VCaP (cell line): ENCODE measurements at regions not wholly inside any gene's neighbourhood (a gene's known extent, or its start where the extent isn't known, plus 50 kb on each side); places are given as distances from the start of the nearest gene placed in this dataset.

Source experiments
- H3K27ac ChIP-seq: fragments of 450-650 bp; 2 replicates; pipeline ENCODE4 v1.5.1; 2017
- TF ChIP-seq, protein P1 (sequence below): fragments of 450-650 bp; conservative IDR thresholded peaks from 2 replicates; pipeline ENCODE4 v1.5.1; 2017; ENCODE audit warnings: mild to moderate bottlenecking, moderate library complexity

DNA sequence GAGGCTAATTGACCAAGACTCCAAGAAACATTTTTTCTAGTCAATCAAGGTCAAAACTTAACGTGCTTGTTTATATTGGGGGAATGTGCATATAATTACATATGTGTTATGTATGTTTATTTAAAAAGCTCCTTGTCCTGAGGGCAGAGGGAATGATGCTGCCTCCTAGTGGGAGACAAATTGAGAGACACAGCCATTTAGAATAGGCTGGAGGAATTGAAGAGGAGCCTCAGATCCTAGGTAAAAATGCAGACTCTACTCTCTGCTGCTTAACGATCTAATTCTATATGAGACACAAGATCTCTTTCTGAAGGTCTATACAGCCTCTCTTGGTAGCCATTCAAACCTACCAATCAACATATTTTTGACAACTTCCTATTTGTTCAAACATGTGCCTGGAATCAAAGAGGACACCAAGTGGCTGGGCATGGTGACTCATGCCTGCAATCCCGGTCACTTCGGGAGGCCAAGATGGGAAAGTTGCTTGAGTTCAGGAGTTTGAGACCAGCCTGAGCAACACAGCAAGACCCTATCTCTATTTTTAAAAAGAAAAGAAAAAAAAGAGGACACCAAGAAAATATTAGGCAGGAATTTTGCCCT is 136.6 kb upstream of the ZNF648 start:
- H3K27ac ChIP-seq, result no peak overlapping the region
- TF ChIP-seq, protein P1, sequence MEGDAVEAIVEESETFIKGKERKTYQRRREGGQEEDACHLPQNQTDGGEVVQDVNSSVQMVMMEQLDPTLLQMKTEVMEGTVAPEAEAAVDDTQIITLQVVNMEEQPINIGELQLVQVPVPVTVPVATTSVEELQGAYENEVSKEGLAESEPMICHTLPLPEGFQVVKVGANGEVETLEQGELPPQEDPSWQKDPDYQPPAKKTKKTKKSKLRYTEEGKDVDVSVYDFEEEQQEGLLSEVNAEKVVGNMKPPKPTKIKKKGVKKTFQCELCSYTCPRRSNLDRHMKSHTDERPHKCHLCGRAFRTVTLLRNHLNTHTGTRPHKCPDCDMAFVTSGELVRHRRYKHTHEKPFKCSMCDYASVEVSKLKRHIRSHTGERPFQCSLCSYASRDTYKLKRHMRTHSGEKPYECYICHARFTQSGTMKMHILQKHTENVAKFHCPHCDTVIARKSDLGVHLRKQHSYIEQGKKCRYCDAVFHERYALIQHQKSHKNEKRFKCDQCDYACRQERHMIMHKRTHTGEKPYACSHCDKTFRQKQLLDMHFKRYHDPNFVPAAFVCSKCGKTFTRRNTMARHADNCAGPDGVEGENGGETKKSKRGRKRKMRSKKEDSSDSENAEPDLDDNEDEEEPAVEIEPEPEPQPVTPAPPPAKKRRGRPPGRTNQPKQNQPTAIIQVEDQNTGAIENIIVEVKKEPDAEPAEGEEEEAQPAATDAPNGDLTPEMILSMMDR, result no peak

DNA sequence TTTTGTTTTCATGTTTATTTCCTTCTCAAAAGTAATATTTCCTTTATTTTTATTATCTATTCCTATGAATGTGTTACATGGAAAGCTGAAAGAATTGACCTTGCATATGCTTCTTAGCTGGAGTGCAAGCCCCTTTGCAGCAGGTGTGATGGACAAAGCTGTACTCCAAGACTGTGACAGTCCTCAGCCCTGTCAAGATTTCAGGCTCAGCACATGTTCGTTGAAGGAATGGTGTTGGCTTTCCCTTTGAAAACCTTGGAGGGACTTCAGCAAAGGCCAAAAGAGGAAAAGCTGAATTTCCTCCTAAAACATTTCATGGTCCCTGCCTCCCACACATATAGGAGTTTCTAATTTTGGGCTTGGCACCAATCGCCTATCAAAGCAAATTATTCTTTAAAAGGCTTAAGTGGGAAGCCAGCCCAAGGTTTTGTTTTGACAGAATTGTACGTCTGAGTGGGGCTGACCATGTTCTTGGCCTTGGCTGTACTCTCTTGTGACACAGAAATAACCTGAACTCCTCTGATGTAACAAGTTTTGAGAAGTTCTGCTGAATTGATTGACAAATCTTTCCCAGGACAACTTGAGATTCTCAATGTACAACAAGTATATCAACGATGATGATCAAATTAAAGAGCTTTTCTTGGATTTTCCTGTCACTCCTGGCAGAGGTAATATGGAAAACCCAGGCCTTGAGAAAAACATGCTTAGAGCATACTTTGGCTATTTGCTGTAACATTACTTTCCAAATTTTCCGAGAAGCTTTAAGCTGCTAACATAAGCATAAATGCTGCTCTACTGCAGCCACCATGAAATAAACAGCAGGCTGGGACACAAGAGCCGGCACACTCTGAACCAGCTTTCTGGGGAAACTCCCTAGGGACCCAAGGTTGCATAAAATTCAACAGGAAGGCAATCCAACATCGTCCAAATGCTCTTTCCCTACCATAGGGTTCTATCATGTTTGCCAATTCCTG is 135.7 kb upstream of the ZNF648 start:
- TF ChIP-seq, protein P1, result no peak

DNA sequence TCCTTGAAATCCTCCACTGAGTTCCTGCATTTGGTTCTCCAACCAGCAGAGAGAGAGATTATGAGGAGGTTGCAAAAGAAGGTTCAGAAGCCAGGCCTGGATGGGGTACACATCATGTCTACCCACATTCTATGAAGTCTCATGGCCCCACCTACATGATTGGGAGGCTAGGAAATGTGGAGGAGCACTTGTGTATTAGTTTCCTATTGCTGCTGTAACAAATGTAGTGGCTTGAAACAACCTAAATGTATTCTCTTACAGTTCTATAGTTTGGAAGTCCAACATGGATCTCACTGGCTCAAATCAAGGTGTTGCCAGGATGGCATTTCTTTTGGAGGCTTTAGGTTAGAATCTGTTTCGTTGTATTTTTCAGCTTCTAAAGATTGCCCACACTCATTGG is 134.2 kb upstream of the ZNF648 start:
- no peak overlapping the region for H3K27ac ChIP-seq
- TF ChIP-seq, protein P1, result no peak

More for the DNA sequence above, 135.7 kb upstream of the ZNF648 start:
- no peak overlapping the region for H3K27ac ChIP-seq

DNA sequence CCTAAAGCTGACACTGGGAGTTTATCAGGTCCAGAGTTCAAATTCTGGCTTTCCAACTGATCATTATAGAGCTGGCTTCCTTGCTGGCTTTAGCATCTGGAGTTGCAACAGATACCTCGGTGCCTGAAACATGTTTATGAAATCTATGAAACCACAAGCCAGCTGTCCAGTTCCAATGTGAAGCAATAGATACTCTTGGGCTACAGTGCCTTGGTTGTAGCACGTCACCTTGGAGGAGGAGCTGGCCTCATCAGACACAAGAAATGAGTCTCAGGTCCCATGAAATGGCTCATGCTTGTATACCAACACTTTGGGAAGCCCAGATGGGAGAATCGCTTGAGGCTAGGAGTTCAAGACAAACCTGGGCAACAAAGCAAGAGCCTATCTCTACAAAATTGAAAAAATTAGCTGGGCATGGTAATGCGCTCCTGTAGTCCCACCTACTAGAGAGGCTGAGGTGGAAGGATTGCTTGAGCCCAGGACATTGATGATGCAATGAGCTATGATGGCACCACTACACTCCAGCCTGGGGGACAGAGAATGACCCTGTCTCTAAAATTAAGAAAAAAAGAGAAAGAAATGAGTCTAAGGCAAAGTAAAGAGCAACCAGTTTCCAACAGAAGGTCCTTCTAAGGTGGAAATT is 132.5 kb upstream of the ZNF648 start:
- no peak overlapping the region for H3K27ac ChIP-seq
- TF ChIP-seq, protein P1, result no peak

DNA sequence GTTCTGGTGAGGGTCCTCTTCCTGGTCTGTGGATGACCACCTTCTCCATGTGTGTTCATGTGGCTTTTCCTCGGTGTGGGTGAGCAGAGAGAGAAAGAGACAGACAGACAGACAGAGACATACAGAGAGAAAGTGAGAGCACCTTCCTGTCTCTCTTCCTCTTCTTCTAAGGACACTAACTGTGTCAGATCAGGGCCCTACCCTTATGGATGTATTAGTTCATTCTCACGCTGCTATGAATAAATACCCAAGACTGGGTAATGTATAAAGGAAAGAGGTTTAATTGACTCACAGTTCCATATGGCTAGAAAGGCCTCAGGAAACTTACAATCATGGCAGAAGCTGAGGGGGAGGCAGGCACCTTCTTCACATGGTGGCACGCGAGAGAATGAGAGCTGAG is 131.5 kb upstream of the ZNF648 start:
- no peak overlapping the region for H3K27ac ChIP-seq
- TF ChIP-seq, protein P1, result no peak

DNA sequence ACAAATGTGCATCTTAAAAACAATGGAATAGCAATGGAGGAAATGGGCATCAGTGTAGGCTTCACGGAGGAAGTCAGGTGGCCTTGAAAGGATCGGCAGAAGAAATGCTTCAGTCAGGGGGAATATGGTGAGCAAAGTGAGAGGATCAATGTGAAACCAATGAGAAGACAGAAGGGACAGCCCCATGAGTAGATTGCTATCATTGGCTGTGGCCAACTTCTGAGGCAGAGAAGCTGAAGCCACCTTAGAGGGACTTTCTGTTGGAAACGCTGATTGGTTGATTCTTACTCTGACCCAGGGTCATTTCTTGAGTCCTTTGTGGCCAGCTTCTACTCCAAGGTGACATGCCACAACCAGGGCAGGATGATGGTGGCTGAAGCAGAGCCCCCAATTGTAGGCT is 130.7 kb upstream of the ZNF648 start:
- TF ChIP-seq, protein P1, result no peak
- no peak overlapping the region for H3K27ac ChIP-seq
